SK-N-SH treated with all-trans-retinoic acid at 6 μM for 48 hours (cell line): ENCODE measurements at regions not wholly inside any gene's neighbourhood (a gene's known extent, or its start where the extent isn't known, plus 50 kb on each side); places are given as distances from the start of the nearest gene placed in this dataset.

Experiments used
- ATAC-seq: fragments of 200-7000 bp; cut with Tn5 transposase; 3 replicates; pipeline ENCODE4 v1.9.1; 2020; ENCODE audit warnings: mild to moderate bottlenecking, moderate library complexity
- ARNTL ChIP-seq: fragments of 450-650 bp; formaldehyde crosslinking; IDR thresholded peaks from 2 replicates; pipeline ENCODE4 v1.5.0; 2020; ENCODE audit warnings: low read depth, mild to moderate bottlenecking, moderate library complexity, borderline replicate concordance
- BACH2 ChIP-seq: fragments of 250-450 bp; sonication (Bioruptor Pico); IDR thresholded peaks from 2 replicates; pipeline ENCODE4 v1.9.0; 2021; ENCODE audit warnings: mild to moderate bottlenecking, borderline replicate concordance
- CSDC2 ChIP-seq: fragments of 250-450 bp; sonication (Bioruptor Pico); IDR thresholded peaks from 2 replicates; pipeline ENCODE4 v1.5.0; 2020; ENCODE audit warnings: mild to moderate bottlenecking, moderate library complexity
- ESRRG ChIP-seq: fragments of 250-450 bp; sonication (Bioruptor Pico); IDR thresholded peaks from 2 replicates; pipeline ENCODE4 v1.6.1; 2021; ENCODE audit warnings: mild to moderate bottlenecking
- GLIS3 ChIP-seq: fragments of 250-450 bp; sonication (Bioruptor Pico); IDR thresholded peaks from 2 replicates; pipeline ENCODE4 v1.5.0; 2020; ENCODE audit warnings: mild to moderate bottlenecking, moderate library complexity
- ISL1 ChIP-seq: fragments of 250-450 bp; sonication (Bioruptor Pico); IDR thresholded peaks from 2 replicates; pipeline ENCODE4 v2.1.2; 2022; ENCODE audit warnings: mild to moderate bottlenecking, moderate library complexity
- OSR1 ChIP-seq: fragments of 250-450 bp; sonication (Bioruptor Pico); IDR thresholded peaks from 2 replicates; pipeline ENCODE4 v1.8.0; 2022; ENCODE audit warnings: moderate library complexity, mild to moderate bottlenecking, inconsistent platforms
- PPARA ChIP-seq: fragments of 250-450 bp; sonication (Bioruptor Pico); IDR thresholded peaks from 2 replicates; pipeline ENCODE4 v1.5.0; 2020; ENCODE audit warnings: mild to moderate bottlenecking, borderline replicate concordance
- RARB ChIP-seq: fragments of 250-450 bp; sonication (Bioruptor Pico); IDR thresholded peaks from 2 replicates; pipeline ENCODE4 v1.8.0; 2021; ENCODE audit warnings: mild to moderate bottlenecking, moderate library complexity
- SNAI2 ChIP-seq: fragments of 250-450 bp; sonication (Bioruptor Pico); IDR thresholded peaks from 2 replicates; pipeline ENCODE4 v1.5.0; 2020; ENCODE audit warnings: mild to moderate bottlenecking, moderate library complexity
- TOX ChIP-seq: fragments of 250-450 bp; sonication (Bioruptor Pico); IDR thresholded peaks from 2 replicates; pipeline ENCODE4 v1.8.0; 2021; ENCODE audit warnings: mild to moderate bottlenecking, moderate library complexity, borderline replicate concordance
- ZC3H10 ChIP-seq: fragments of 250-450 bp; sonication (Bioruptor Pico); IDR thresholded peaks from 2 replicates; pipeline ENCODE4 v1.5.1; 2021; ENCODE audit warnings: mild to moderate bottlenecking, moderate library complexity
- ZFP3 ChIP-seq: fragments of 250-450 bp; sonication (Bioruptor Pico); IDR thresholded peaks from 2 replicates; pipeline ENCODE4 v1.5.0; 2020; ENCODE audit warnings: mild to moderate bottlenecking, moderate library complexity
- ZNF565 ChIP-seq: fragments of 450-650 bp; formaldehyde crosslinking; conservative IDR thresholded peaks from 2 replicates; pipeline ENCODE4 v1.5.0; 2020; ENCODE audit warnings: low read depth, mild to moderate bottlenecking, moderate library complexity
- ZNF70 ChIP-seq: fragments of 450-650 bp; formaldehyde crosslinking; IDR thresholded peaks from 2 replicates; pipeline ENCODE4 v1.5.0; 2020; ENCODE audit warnings: mild to moderate bottlenecking, moderate library complexity
- ZNF8 ChIP-seq: fragments of 450-650 bp; formaldehyde crosslinking; IDR thresholded peaks from 2 replicates; pipeline ENCODE4 v1.5.0; 2020; ENCODE audit warnings: mild to moderate bottlenecking, moderate library complexity
- TF ChIP-seq, protein P1 (sequence below): fragments of 250-450 bp; sonication (Bioruptor Pico); IDR thresholded peaks from 2 replicates; pipeline ENCODE4 v1.5.0; 2020; ENCODE audit warnings: mild to moderate bottlenecking, moderate library complexity
- TF ChIP-seq, protein P2 (sequence below): fragments of 250-450 bp; sonication (Bioruptor Pico); IDR thresholded peaks from 2 replicates; pipeline ENCODE4 v1.8.0; 2020; ENCODE audit warnings: mild to moderate bottlenecking, moderate library complexity, borderline replicate concordance
- TF ChIP-seq, protein P3 (sequence below): fragments of 250-450 bp; sonication (Bioruptor Pico); IDR thresholded peaks from 2 replicates; pipeline ENCODE4 v1.8.0; 2021; ENCODE audit warnings: low read depth, mild to moderate bottlenecking, moderate library complexity, borderline replicate concordance
- TF ChIP-seq, protein P4 (sequence below): fragments of 250-450 bp; sonication (Bioruptor Pico); IDR thresholded peaks from 2 replicates; pipeline ENCODE4 v1.5.1; 2021; ENCODE audit warnings: mild to moderate bottlenecking, moderate library complexity

DNA sequence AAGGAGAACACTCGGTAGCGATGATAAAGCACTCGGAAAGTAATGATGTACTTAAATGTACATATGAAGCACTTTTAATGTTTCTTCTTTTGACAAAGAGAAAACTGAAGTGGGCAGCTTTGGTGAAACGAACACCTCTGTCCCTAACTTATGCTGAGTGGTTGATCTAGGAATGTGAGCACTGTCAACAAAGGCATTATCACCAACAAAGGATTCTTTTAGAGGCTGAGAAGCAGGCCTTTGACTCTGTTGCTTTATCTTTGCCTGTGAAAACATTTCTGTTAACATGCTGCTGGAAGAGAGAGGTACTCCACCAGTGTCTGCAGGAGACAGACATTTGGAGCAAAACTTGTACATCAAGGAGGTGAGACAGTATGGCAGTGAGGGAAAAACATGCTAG, 103.2 kb upstream of the VRK1 start (continued):
- TF ChIP-seq, protein P1, sequence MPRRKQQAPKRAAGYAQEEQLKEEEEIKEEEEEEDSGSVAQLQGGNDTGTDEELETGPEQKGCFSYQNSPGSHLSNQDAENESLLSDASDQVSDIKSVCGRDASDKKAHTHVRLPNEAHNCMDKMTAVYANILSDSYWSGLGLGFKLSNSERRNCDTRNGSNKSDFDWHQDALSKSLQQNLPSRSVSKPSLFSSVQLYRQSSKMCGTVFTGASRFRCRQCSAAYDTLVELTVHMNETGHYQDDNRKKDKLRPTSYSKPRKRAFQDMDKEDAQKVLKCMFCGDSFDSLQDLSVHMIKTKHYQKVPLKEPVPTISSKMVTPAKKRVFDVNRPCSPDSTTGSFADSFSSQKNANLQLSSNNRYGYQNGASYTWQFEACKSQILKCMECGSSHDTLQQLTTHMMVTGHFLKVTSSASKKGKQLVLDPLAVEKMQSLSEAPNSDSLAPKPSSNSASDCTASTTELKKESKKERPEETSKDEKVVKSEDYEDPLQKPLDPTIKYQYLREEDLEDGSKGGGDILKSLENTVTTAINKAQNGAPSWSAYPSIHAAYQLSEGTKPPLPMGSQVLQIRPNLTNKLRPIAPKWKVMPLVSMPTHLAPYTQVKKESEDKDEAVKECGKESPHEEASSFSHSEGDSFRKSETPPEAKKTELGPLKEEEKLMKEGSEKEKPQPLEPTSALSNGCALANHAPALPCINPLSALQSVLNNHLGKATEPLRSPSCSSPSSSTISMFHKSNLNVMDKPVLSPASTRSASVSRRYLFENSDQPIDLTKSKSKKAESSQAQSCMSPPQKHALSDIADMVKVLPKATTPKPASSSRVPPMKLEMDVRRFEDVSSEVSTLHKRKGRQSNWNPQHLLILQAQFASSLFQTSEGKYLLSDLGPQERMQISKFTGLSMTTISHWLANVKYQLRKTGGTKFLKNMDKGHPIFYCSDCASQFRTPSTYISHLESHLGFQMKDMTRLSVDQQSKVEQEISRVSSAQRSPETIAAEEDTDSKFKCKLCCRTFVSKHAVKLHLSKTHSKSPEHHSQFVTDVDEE = no peak
- no peak for TF ChIP-seq BACH2 (CRISPR knock-in tag)

DNA sequence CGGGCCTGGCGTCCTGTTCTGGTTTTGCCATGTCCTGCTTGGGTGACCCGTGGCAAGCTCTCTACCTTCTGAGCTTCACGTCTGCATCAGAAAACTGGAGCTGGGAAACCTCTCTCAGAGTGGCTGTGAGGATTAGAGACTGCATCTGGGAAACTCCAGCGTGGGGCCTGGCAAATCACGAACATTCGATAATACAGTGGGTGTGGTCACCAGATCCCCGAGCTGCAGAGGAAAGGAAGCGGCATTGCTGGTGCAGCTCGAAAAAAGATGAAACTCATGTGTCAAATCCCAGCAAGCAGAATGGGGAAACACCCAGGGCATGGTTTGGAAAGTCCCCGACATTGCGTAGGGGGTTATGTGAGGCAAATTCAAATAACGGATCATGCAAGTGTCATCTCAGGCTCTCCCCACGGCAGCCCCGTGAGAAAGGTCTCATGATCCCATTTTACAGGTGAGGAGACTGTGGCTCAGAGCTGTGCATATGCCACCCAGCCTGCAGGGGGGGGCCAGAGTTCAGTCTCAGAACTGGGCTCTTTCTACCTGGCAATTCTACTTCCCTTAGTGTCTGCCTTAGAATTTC, 98.1 kb upstream of the VRK1 start:
- ATAC-seq = no peak
- TF ChIP-seq ISL1 (CRISPR knock-in tag) = no peak
- no peak for TF ChIP-seq CSDC2 (CRISPR knock-in tag)
- no peak for TF ChIP-seq ESRRG (CRISPR knock-in tag)
- TF ChIP-seq, protein P2, sequence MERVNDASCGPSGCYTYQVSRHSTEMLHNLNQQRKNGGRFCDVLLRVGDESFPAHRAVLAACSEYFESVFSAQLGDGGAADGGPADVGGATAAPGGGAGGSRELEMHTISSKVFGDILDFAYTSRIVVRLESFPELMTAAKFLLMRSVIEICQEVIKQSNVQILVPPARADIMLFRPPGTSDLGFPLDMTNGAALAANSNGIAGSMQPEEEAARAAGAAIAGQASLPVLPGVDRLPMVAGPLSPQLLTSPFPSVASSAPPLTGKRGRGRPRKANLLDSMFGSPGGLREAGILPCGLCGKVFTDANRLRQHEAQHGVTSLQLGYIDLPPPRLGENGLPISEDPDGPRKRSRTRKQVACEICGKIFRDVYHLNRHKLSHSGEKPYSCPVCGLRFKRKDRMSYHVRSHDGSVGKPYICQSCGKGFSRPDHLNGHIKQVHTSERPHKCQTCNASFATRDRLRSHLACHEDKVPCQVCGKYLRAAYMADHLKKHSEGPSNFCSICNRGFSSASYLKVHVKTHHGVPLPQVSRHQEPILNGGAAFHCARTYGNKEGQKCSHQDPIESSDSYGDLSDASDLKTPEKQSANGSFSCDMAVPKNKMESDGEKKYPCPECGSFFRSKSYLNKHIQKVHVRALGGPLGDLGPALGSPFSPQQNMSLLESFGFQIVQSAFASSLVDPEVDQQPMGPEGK = no peak

DNA sequence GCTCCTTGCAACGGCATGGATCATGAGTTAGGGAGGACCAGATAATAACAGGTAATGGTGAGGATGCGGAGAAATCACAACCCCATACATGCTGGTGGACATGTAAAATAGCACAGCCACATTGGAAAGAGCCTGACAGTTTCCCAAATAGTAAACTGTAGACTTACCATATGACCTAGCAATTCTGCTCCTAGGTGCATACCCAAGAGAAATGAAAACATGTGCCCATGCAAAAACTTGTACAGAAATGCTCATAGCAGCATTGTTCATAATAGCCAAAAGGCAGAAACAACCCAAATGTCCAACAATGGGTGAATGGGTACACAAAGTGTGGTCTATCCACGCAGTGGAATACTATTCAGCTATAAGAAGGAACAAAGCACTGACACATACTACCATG, 97.5 kb upstream of the VRK1 start:
- ATAC-seq = no peak
- TF ChIP-seq ZNF70 (CRISPR knock-in tag) (no peak), ZFP3 (CRISPR knock-in tag) (no peak), CSDC2 (CRISPR knock-in tag) (no peak), TOX (CRISPR knock-in tag) (no peak)

DNA sequence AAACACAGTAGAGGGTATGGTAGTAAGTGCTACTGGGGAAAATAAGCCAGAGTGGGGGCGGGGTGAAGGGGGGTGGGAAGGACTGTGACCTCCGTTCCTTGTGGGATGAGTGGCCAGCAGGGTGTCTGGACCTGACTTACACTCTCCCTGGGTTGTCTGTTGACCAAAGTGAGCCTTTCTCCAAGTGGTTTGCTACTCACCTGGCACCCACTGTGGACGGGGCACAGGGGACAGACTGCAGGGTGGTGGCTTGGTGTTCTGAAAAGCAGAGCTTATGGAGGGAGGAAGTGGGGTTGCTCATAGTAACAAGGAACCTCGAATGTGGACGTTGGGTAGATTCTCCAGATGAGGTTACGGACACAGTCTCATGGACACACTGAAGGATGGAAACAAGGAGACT, 94.4 kb upstream of the VRK1 start:
- ATAC-seq = no peak
- TF ChIP-seq ESRRG (CRISPR knock-in tag) (no peak), CSDC2 (CRISPR knock-in tag) (no peak), GLIS3 (CRISPR knock-in tag) (no peak), SNAI2 (CRISPR knock-in tag) (no peak), ZC3H10 (CRISPR knock-in tag) (no peak), PPARA (CRISPR knock-in tag) (no peak), TOX (CRISPR knock-in tag) (no peak), ZNF70 (CRISPR knock-in tag) (no peak), OSR1 (CRISPR knock-in tag) (no peak), ZNF8 (CRISPR knock-in tag) (no peak), ZNF565 (CRISPR knock-in tag) (no peak), ZFP3 (CRISPR knock-in tag) (no peak), ARNTL (CRISPR knock-in tag) (no peak), ISL1 (CRISPR knock-in tag) (no peak), RARB (CRISPR knock-in tag) (no peak)
- TF ChIP-seq, protein P2 = no peak
- TF ChIP-seq, protein P3, sequence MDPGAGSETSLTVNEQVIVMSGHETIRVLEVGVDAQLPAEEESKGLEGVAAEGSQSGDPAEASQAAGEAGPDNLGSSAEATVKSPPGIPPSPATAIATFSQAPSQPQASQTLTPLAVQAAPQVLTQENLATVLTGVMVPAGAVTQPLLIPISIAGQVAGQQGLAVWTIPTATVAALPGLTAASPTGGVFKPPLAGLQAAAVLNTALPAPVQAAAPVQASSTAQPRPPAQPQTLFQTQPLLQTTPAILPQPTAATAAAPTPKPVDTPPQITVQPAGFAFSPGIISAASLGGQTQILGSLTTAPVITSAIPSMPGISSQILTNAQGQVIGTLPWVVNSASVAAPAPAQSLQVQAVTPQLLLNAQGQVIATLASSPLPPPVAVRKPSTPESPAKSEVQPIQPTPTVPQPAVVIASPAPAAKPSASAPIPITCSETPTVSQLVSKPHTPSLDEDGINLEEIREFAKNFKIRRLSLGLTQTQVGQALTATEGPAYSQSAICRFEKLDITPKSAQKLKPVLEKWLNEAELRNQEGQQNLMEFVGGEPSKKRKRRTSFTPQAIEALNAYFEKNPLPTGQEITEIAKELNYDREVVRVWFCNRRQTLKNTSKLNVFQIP (CRISPR knock-in tag) = no peak
- TF ChIP-seq, protein P4, sequence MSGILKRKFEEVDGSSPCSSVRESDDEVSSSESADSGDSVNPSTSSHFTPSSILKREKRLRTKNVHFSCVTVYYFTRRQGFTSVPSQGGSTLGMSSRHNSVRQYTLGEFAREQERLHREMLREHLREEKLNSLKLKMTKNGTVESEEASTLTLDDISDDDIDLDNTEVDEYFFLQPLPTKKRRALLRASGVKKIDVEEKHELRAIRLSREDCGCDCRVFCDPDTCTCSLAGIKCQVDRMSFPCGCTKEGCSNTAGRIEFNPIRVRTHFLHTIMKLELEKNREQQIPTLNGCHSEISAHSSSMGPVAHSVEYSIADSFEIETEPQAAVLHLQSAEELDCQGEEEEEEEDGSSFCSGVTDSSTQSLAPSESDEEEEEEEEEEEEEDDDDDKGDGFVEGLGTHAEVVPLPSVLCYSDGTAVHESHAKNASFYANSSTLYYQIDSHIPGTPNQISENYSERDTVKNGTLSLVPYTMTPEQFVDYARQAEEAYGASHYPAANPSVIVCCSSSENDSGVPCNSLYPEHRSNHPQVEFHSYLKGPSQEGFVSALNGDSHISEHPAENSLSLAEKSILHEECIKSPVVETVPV (CRISPR knock-in tag) = no peak
